Loucy (cell line): ENCODE measurements at regions not wholly inside any gene's neighbourhood (a gene's known extent, or its start where the extent isn't known, plus 50 kb on each side); places are given as distances from the start of the nearest gene placed in this dataset.

Experiments used
- H2AFZ ChIP-seq: fragments of 200-600 bp; sonication (generic); 2 replicates; pipeline ENCODE4 v1.6.0; 2016; ENCODE audit warnings: antibody characterized with exemption, mild to moderate bottlenecking, low read length, moderate library complexity
- H3F3A ChIP-seq: fragments of 200-600 bp; 2 replicates; pipeline ENCODE4 v1.6.0; 2016; ENCODE audit warnings: antibody characterized with exemption, low read depth, mild to moderate bottlenecking
- H3K27me3 ChIP-seq: fragments of 200-600 bp; sonication (generic); 2 replicates; pipeline ENCODE4 v1.6.1; 2014; ENCODE audit warnings: low read length, mild to moderate bottlenecking; ENCODE audit not compliant: insufficient read depth, poor library complexity, severe bottlenecking
- H3K36me3 ChIP-seq: fragments of 200-600 bp; sonication (generic); 2 replicates; pipeline ENCODE4 v1.6.1; 2016; ENCODE audit warnings: low read length; ENCODE audit not compliant: insufficient read depth
- H3K4me1 ChIP-seq: fragments of 200-600 bp; sonication (generic); 2 replicates; pipeline ENCODE4 v1.5.1; 2014; ENCODE audit warnings: low read length, mild to moderate bottlenecking; ENCODE audit not compliant: insufficient read depth, poor library complexity, severe bottlenecking
- H3K4me2 ChIP-seq: fragments of 200-600 bp; sonication (generic); 2 replicates; pipeline ENCODE4 v1.6.0; 2014; ENCODE audit warnings: antibody characterized with exemption, low read length, low read depth, mild to moderate bottlenecking; ENCODE audit not compliant: poor library complexity, severe bottlenecking
- H3K4me3 ChIP-seq: fragments of 200-600 bp; sonication (generic); 2 replicates; pipeline ENCODE4 v1.5.1; 2014; ENCODE audit warnings: low read length, mild to moderate bottlenecking, mixed read lengths; ENCODE audit not compliant: poor library complexity, severe bottlenecking
- H3K79me2 ChIP-seq: fragments of 200-600 bp; sonication (generic); 2 replicates; pipeline ENCODE4 v1.6.1; 2014; ENCODE audit warnings: low read length; ENCODE audit not compliant: insufficient read depth
- H3K9ac ChIP-seq: fragments of 200-600 bp; sonication (generic); 2 replicates; pipeline ENCODE4 v1.6.0; 2014; ENCODE audit warnings: mild to moderate bottlenecking, low read depth, low read length, moderate library complexity; ENCODE audit not compliant: poor library complexity, severe bottlenecking
- H3K9me2 ChIP-seq: fragments of 200-600 bp; sonication (generic); replicated peaks from 2 replicates; pipeline ENCODE4 v1.6.1; 2016; ENCODE audit warnings: low read depth, low read length, mixed read lengths
- H3K9me3 ChIP-seq: fragments of 200-600 bp; sonication (generic); 2 replicates; pipeline ENCODE4 v1.6.1; 2014; ENCODE audit warnings: mild to moderate bottlenecking, antibody characterized with exemption, low read length, low read depth; ENCODE audit not compliant: insufficient read depth
- H4K20me1 ChIP-seq: fragments of 200-600 bp; sonication (generic); 2 replicates; pipeline ENCODE4 v1.6.0; 2014; ENCODE audit warnings: antibody characterized with exemption, low read length, mild to moderate bottlenecking; ENCODE audit not compliant: insufficient read depth, poor library complexity, severe bottlenecking
- EZH2phosphoT487 ChIP-seq: fragments of 200-600 bp; IDR thresholded peaks from 2 replicates; pipeline ENCODE4 v1.6.1; 2018; ENCODE audit warnings: antibody characterized with exemption, mild to moderate bottlenecking, moderate library complexity, borderline replicate concordance
- TF ChIP-seq, protein P1 (sequence below): fragments of 200-600 bp; sonication (generic); conservative IDR thresholded peaks from 2 replicates; pipeline ENCODE4 v1.5.1; 2014; ENCODE audit warnings: mild to moderate bottlenecking, antibody characterized with exemption, low read length

GRCh38 chr2:19474128-19474527 lies 115.7 kb upstream of the OSR1 start:
- no peaks in the 10 kb centered on the region for H4K20me1 ChIP-seq
- TF ChIP-seq, protein P1, sequence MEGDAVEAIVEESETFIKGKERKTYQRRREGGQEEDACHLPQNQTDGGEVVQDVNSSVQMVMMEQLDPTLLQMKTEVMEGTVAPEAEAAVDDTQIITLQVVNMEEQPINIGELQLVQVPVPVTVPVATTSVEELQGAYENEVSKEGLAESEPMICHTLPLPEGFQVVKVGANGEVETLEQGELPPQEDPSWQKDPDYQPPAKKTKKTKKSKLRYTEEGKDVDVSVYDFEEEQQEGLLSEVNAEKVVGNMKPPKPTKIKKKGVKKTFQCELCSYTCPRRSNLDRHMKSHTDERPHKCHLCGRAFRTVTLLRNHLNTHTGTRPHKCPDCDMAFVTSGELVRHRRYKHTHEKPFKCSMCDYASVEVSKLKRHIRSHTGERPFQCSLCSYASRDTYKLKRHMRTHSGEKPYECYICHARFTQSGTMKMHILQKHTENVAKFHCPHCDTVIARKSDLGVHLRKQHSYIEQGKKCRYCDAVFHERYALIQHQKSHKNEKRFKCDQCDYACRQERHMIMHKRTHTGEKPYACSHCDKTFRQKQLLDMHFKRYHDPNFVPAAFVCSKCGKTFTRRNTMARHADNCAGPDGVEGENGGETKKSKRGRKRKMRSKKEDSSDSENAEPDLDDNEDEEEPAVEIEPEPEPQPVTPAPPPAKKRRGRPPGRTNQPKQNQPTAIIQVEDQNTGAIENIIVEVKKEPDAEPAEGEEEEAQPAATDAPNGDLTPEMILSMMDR = no peak
- TF ChIP-seq EZH2phosphoT487 = no peak
- H3K9ac ChIP-seq = no peak overlapping the region
- H2AFZ ChIP-seq = no peak overlapping the region
- no peaks in the 10 kb centered on the region for H3K79me2 ChIP-seq
- no peaks in the 10 kb centered on the region for H3F3A ChIP-seq
- H3K4me1 ChIP-seq = peaks cover 6% of the 10 kb centered on the region
- H3K4me2 ChIP-seq = no peak overlapping the region
- H3K9me3 ChIP-seq = no peaks in the 10 kb centered on the region
- H3K36me3 ChIP-seq = no peaks in the 10 kb centered on the region
- H3K9me2 ChIP-seq = no peaks in the 10 kb centered on the region
- H3K4me3 ChIP-seq = no peak overlapping the region
- peaks cover 51% of the 10 kb centered on the region for H3K27me3 ChIP-seq

DNA sequence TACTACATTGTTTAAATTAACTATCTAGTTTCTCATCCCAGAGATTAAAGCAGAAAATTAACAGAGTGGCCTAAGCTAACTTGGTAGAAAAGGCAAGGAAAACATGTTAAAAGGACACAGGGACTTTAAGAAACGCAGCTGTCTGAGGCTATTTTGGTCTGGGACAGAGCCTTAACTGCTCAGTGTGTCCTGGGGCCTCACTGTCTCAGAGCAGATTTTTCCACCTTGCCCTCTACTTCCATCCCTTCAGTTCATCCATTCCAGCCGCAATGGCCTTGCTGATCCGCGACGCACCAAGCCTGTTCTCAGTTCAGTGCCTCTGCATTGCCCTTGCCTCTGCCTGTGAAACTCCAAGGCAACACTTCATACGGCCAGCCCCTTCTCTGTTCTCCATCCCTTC lies 114.9 kb upstream of the OSR1 start:
- no peaks in the 10 kb centered on the region for H3K9me3 ChIP-seq
- H3K36me3 ChIP-seq = no peaks in the 10 kb centered on the region
- no peak overlapping the region for H3K4me3 ChIP-seq
- peaks cover 6% of the 10 kb centered on the region for H3K4me1 ChIP-seq
- no peaks in the 10 kb centered on the region for H3K79me2 ChIP-seq
- H4K20me1 ChIP-seq = no peaks in the 10 kb centered on the region
- H3F3A ChIP-seq = no peaks in the 10 kb centered on the region
- H3K4me2 ChIP-seq = no peak overlapping the region
- no peak overlapping the region for H2AFZ ChIP-seq
- no peak overlapping the region for H3K9ac ChIP-seq
- TF ChIP-seq, protein P1 = no peak
- no peak for TF ChIP-seq EZH2phosphoT487
- peaks cover 51% of the 10 kb centered on the region for H3K27me3 ChIP-seq
- no peaks in the 10 kb centered on the region for H3K9me2 ChIP-seq

DNA sequence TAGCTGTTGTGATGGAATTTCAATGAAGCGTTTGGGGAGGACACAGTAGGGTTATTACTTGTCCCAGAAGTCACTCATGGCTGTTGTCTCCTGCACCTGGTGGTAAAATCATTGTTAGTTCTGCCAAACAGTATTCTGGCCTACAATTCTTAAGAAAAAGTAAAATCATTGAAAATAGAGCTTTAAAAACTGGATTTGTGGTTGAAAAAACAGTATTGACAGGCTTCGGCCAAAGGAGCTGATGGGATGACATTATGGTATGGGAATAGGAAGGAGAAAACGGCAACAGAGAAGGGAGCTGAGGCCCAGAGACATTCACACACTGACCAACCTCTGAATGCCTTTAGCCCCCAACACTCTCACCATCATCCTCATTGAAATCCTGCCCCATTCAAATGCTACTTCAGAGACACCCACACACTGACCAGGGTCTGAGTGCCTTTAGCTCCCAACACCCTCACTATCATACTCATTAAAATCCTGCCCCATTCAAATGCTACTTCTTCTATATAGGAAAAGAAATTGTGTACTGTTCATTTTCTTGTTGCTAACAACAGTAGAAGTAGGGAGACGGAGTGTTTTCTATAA lies 114.1 kb upstream of the OSR1 start:
- H3K9me2 ChIP-seq = no peaks in the 10 kb centered on the region
- no peak overlapping the region for H3K4me3 ChIP-seq
- H3K27me3 ChIP-seq = peaks cover 50% of the 10 kb centered on the region
- H3K9me3 ChIP-seq = no peaks in the 10 kb centered on the region
- TF ChIP-seq EZH2phosphoT487 = no peak
- TF ChIP-seq, protein P1 = no peak
- H3K36me3 ChIP-seq = no peaks in the 10 kb centered on the region
- H3K9ac ChIP-seq = no peak overlapping the region
- H3K4me1 ChIP-seq = peaks cover 6% of the 10 kb centered on the region
- H2AFZ ChIP-seq = no peak overlapping the region
- H3F3A ChIP-seq = no peaks in the 10 kb centered on the region
- no peak overlapping the region for H3K4me2 ChIP-seq
- H3K79me2 ChIP-seq = no peaks in the 10 kb centered on the region
- no peaks in the 10 kb centered on the region for H4K20me1 ChIP-seq
